Ectodermal cell (in vitro differentiated cells): ENCODE measurements at regions not wholly inside any gene's neighbourhood (a gene's known extent, or its start where the extent isn't known, plus 50 kb on each side); places are given as distances from the start of the nearest gene placed in this dataset.
"Not testable (repeated sequence)": the region's sequence is repeated elsewhere in the genome, so short reads cannot be mapped to it uniquely, and the experiment has no call there.

ENCODE experiments used
- H3K27ac ChIP-seq: 2 replicates; pipeline ENCODE4 v1.7.0; 2013; ENCODE audit warnings: mild to moderate bottlenecking, low read depth, low read length; ENCODE audit not compliant: insufficient read depth, poor library complexity, severe bottlenecking
- H3K27me3 ChIP-seq: 2 replicates; pipeline ENCODE4 v1.7.0; 2013; ENCODE audit warnings: mild to moderate bottlenecking, low read length; ENCODE audit not compliant: insufficient read depth, control insufficient read depth, poor library complexity, severe bottlenecking
- H3K36me3 ChIP-seq: one replicate; pipeline ENCODE4 v1.7.0; 2013; ENCODE audit warnings: low read length; ENCODE audit not compliant: control insufficient read depth, insufficient read depth
- H3K4me1 ChIP-seq: one replicate; pipeline ENCODE4 v1.7.0; 2013; ENCODE audit warnings: low read length; ENCODE audit not compliant: control insufficient read depth, insufficient read depth
- H3K4me3 ChIP-seq: 2 replicates; pipeline ENCODE4 v1.7.0; 2013; ENCODE audit warnings: low read depth, low read length, control low read depth; ENCODE audit not compliant: insufficient read depth
- H3K9me3 ChIP-seq: 2 replicates; pipeline ENCODE4 v1.7.0; 2013; ENCODE audit warnings: mild to moderate bottlenecking, low read length, moderate library complexity; ENCODE audit not compliant: control insufficient read depth
- WGBS, 2 experiments: methylation state at CpG; one replicate each; pipeline ENCODE4 v1.1.7; 2013; ENCODE audit warnings: missing lambda C conversion rate in 2 of 2; 5-methylcytosine and 5-hydroxymethylcytosine counted together

DNA sequence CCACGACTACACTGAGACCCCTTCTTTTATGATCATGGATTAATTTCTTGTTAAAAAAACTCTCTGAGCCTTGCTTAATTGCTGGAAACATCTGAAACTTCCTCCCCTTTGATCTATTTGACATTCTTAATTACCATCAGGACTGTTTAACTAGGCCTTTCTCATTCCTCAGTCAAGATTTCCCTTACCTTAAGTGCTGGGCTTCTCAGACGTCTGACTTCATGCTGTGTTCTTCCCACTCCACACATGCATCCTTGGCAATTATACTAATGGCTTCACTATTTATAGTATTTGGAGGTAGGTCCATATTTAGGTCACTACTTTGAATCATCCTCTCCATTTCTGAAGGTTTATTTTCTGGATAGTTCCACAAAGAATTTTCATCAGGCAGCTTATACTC lies 341.3 kb upstream of the TMPRSS15 start:
- Histone ChIP-seq H3K4me1 (no peaks in the 10 kb centered on the region), H3K4me3 (no peak overlapping the region), H3K9me3 (no peaks in the 10 kb centered on the region), H3K27ac (no peak overlapping the region), H3K27me3 (no peaks in the 10 kb centered on the region), H3K36me3 (no peaks in the 10 kb centered on the region)
- WGBS, 2 experiments, result 12 to 30% methylated on average over 2 of the region's 2 CpGs

GRCh38 chr21:18752894-18753293 lies 349.3 kb upstream of the TMPRSS15 start:
- H3K27me3 ChIP-seq, H3K9me3 ChIP-seq, H3K4me1 ChIP-seq, H3K4me3 ChIP-seq, H3K27ac ChIP-seq, H3K36me3 ChIP-seq: not testable (repeated sequence)
- 89 to 90% methylated on average over 14 to 15 of the region's 15 CpGs for whole genome bisulfite sequencing, 2 experiments

DNA sequence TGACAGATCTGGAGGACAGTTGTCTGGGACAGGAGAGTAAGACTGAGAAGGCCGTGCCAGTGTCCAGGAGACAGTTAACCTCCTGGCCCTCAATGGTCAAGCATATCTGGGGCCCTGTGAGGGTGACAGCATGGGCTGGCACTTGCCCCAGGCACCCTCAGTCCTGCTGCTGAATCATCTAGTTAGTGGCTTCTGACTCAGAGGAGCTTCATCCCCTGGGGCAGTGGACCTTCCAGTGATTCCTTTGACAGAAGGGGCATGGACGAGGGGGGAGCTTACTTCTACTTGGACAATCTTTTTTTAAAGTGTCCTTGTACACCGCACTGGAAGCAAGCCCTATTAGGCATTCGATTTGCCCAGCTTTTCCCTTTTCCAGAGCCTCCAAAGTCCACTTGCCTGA lies 352.7 kb upstream of the TMPRSS15 start:
- H3K36me3 ChIP-seq, H3K27ac ChIP-seq, H3K4me3 ChIP-seq, H3K9me3 ChIP-seq, H3K27me3 ChIP-seq, H3K4me1 ChIP-seq: not testable (repeated sequence)
- 92 to 93% methylated on average over 4 of the region's 4 CpGs for WGBS, 2 experiments

GRCh38 chr21:18759267-18759666 lies 355.7 kb upstream of the TMPRSS15 start:
- 95% methylated on average over 7 of the region's 7 CpGs for WGBS, 2 experiments
- Histone ChIP-seq H3K27ac (no peak overlapping the region), H3K4me3 (no peak overlapping the region)

DNA sequence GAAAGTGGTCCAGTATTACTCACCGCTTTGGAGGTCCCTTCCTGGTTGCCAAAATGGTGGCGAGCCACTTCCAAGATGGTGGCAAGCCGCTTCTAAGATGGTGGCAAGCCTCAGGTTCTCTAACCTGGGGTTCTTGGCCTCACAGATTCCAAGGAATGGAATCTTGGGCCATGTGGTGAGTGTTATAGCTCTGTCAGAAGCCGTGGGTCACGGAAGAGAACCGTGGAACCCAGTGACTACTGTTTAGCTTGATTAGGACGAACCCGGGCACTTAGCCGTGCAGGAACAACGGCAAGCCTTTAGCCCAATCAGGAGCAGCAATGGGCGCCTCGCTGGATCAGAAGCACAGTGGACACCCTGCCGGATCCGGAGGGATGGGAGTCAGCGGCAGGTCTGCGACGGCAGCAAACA lies 356.2 kb upstream of the TMPRSS15 start:
- no peaks in the 10 kb centered on the region for H3K36me3 ChIP-seq
- H3K9me3 ChIP-seq, result no peaks in the 10 kb centered on the region
- no peak overlapping the region for H3K27ac ChIP-seq
- no peaks in the 10 kb centered on the region for H3K4me1 ChIP-seq
- WGBS, 2 experiments, result 95 to 97% methylated on average over 17 of the region's 17 CpGs
- no peak overlapping the region for H3K4me3 ChIP-seq
- H3K27me3 ChIP-seq, result no peaks in the 10 kb centered on the region

More at GRCh38 chr21:18759267-18759666, 355.7 kb upstream of the TMPRSS15 start:
- no peaks in the 10 kb centered on the region for H3K27me3 ChIP-seq
- no peaks in the 10 kb centered on the region for H3K36me3 ChIP-seq
- H3K9me3 ChIP-seq, result no peaks in the 10 kb centered on the region
- H3K4me1 ChIP-seq, result no peaks in the 10 kb centered on the region

GRCh38 chr21:18760247-18760646 lies 356.7 kb upstream of the TMPRSS15 start:
- Histone ChIP-seq H3K36me3 (no peaks in the 10 kb centered on the region), H3K4me3 (no peak overlapping the region), H3K27ac (no peak overlapping the region), H3K4me1 (no peaks in the 10 kb centered on the region), H3K9me3 (no peaks in the 10 kb centered on the region), H3K27me3 (no peaks in the 10 kb centered on the region)
- WGBS, 2 experiments, result 91% methylated on average over 4 of the region's 5 CpGs

GRCh38 chr21:18764720-18765119 lies 361.1 kb upstream of the TMPRSS15 start:
- Histone ChIP-seq H3K36me3 (no peaks in the 10 kb centered on the region), H3K4me3 (no peak overlapping the region), H3K27ac (no peak overlapping the region), H3K4me1 (no peaks in the 10 kb centered on the region), H3K27me3 (no peaks in the 10 kb centered on the region), H3K9me3 (no peaks in the 10 kb centered on the region)
- 95 to 96% methylated on average over 15 of the region's 15 CpGs for WGBS, 2 experiments

GRCh38 chr21:18769599-18769998 lies 366.0 kb upstream of the TMPRSS15 start:
- no peak overlapping the region for H3K4me3 ChIP-seq
- H3K27ac ChIP-seq, result no peak overlapping the region
- WGBS, 2 experiments, result 89 to 90% methylated on average over 2 of the region's 2 CpGs
- no peaks in the 10 kb centered on the region for H3K4me1 ChIP-seq
- no peaks in the 10 kb centered on the region for H3K27me3 ChIP-seq
- H3K9me3 ChIP-seq, result peaks cover 3% of the 10 kb centered on the region
- no peaks in the 10 kb centered on the region for H3K36me3 ChIP-seq

DNA sequence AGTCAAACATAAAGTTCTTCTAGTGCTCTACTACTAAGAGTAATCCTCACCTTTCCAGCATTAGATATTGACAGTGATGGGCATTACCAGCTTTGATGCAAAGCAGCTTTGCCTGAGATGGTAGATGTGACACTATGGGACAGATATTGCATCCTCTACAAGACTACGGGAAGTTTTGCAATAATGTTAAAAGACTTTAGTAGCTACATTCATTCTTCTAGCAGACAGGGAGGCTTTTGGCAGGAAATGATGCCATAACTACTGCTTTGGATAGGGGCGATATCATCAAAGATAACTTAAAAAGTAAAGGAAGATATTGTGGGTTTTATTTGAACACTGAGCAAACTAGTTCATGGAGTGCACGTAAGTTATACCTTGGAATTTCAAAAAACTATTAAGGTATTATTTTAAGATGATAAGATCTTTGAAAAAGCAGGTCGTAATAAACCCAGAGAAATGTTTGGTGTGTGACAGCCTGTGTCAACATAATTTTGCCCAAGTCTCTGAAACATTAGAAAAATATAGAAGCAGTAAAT lies 368.3 kb upstream of the TMPRSS15 start:
- H3K27me3 ChIP-seq, result no peaks in the 10 kb centered on the region
- no peaks in the 10 kb centered on the region for H3K4me1 ChIP-seq
- WGBS, 2 experiments, result 93 to 100% methylated on average over 4 of the region's 4 CpGs
- H3K9me3 ChIP-seq, result peaks cover 3% of the 10 kb centered on the region
- no peak overlapping the region for H3K27ac ChIP-seq
- H3K36me3 ChIP-seq, result no peaks in the 10 kb centered on the region
- no peak overlapping the region for H3K4me3 ChIP-seq

DNA sequence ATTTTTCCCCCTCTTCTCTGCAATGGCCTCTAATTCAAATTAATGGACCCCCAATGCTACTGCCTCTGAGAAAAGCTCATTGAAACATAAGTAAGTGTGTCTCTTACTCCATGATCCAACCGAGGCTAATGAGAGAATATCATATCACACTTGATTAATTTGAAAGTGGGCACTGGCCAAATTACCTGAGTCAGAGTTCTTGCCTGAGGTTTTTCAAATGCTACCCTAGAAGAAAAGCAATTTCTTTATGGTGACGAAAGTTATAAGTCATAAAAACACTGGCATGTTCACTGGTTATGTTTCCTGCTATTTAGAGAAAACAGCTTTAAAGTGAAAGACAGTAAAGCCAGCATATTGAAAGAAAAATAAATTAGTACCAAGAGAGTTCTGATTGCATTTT lies 368.8 kb upstream of the TMPRSS15 start:
- H3K4me1 ChIP-seq, result no peaks in the 10 kb centered on the region
- no peak overlapping the region for H3K4me3 ChIP-seq
- H3K36me3 ChIP-seq, result no peaks in the 10 kb centered on the region
- WGBS, 2 experiments, result 92 to 97% methylated on average over 2 of the region's 2 CpGs
- H3K9me3 ChIP-seq, result peaks cover 3% of the 10 kb centered on the region
- H3K27me3 ChIP-seq, result no peaks in the 10 kb centered on the region
- H3K27ac ChIP-seq, result no peak overlapping the region

GRCh38 chr21:18772897-18773296 lies 369.3 kb upstream of the TMPRSS15 start:
- H3K36me3 ChIP-seq, result no peaks in the 10 kb centered on the region
- 100% methylated on average over 1 of the region's 2 CpGs for WGBS, 2 experiments

More at GRCh38 chr21:18772897-18773296, 369.3 kb upstream of the TMPRSS15 start:
- H3K4me3 ChIP-seq, result no peak overlapping the region
- peaks cover 3% of the 10 kb centered on the region for H3K9me3 ChIP-seq
- H3K27me3 ChIP-seq, result no peaks in the 10 kb centered on the region
- H3K27ac ChIP-seq, result no peak overlapping the region
- H3K4me1 ChIP-seq, result no peaks in the 10 kb centered on the region
